HG03378 (cell line): ENCODE measurements at regions not wholly inside any gene's neighbourhood (a gene's known extent, or its start where the extent isn't known, plus 50 kb on each side); places are given as distances from the start of the nearest gene placed in this dataset.
A peak's percentile ranks its signal among the peaks of the same experiment; 100 is the strongest.
"Not testable (repeated sequence)": the region's sequence is repeated elsewhere in the genome, so short reads cannot be mapped to it uniquely, and the experiment has no call there.

Experiments
- ATAC-seq: cut with Tn5 transposase; IDR thresholded peaks from one replicate; pipeline ENCODE4 v1.9.1; 2021; ENCODE audit warnings: mild to moderate bottlenecking, moderate library complexity; ENCODE audit not compliant: unreplicated experiment

DNA sequence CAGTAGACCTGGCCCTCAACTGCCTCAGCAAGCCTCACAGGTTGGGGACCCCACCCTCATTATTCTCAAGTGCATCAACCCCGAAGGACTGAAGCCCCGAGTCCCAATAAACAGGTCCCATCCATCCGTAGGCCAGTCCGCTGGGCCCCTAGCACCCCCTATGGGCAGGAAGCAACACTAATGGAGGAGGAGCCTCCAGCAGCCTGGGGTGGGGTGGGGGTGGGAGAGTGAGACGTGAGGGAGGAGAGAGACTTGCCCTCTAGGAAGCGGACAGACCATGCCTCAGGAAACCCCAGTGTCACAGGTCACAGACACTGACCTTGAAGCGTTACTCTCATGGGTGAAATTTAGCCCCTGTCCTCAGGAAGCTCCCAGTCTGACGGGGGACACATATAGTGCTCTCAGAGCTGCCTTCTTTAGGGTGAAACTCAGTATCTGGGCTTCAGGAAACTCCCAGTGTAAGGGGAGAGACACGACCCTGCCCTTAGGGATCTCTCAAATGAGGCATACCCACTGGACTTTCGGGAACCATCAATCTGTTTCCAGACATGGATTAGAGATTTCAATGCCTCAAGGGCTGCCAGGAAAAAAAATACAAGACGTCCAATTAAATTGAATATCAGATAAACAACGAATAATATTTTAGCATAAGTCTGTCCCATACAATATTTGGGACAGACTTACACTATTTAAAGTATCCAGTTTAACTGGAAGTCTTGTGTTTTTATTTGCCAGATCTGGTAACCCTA is 125.8 kb downstream of the MRPL14 start:
- ATAC-seq = no peak

GRCh38 chr6:44000164-44000842 is 126.9 kb downstream of the MRPL14 start:
- peak; percentile 44 for ATAC-seq

DNA sequence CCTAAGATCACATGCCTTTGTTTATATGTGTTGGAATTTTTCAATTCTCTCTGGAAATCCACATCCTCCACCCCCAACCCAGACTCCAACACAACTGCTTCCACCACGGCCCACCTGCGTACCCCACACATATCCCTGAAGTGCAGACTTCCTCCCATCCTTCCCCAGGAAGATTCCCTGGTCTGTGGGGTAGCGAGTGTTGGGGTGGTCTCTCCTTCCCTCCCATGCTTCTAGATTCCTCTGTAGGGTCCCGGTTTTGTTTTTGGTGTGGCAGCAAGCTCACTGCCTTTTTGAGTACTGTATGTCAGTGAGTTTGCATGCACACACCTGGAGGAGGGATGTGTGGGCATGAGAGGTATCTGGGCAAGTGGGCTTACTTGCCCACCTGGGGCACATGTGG is 127.6 kb downstream of the MRPL14 start:
- no peak for ATAC-seq

- not testable (repeated sequence) for ATAC-seq
These were observed 128.5 kb downstream of the MRPL14 start for GRCh38 chr6:43998592-43999243.

DNA sequence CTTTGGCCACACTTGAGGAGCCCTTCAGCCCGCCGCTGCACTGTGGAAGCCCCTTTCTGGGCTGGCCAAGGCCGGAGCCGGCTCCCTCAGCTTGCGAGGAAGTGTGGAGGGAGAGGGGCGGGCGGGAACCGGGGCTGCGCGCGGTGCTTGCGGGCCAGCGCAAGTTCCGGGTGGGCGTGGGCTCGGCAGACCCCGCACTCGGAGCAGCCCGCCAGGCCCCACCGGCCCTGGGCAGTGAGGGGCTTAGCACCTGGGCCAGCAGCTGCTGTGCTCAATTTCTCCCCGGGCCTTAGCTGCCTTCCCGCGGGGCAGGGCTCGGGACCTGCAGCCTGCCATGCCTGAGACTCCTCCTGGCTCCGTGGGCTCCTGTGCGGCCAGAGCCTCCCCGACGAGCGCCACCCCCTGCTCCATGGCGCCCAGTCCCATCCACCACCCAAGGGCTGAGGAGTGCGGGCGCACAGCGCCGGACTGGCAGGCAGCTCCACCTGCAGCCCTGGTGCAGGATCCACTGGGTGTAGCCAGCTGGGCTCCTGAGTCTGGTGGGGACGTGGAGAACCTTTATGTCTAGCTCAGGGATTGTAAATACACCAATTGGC is 129.2 kb downstream of the MRPL14 start:
- ATAC-seq = not testable (repeated sequence)

GRCh38 chr6:43997345-43997677 is 129.9 kb downstream of the MRPL14 start:
- ATAC-seq = no peak

DNA sequence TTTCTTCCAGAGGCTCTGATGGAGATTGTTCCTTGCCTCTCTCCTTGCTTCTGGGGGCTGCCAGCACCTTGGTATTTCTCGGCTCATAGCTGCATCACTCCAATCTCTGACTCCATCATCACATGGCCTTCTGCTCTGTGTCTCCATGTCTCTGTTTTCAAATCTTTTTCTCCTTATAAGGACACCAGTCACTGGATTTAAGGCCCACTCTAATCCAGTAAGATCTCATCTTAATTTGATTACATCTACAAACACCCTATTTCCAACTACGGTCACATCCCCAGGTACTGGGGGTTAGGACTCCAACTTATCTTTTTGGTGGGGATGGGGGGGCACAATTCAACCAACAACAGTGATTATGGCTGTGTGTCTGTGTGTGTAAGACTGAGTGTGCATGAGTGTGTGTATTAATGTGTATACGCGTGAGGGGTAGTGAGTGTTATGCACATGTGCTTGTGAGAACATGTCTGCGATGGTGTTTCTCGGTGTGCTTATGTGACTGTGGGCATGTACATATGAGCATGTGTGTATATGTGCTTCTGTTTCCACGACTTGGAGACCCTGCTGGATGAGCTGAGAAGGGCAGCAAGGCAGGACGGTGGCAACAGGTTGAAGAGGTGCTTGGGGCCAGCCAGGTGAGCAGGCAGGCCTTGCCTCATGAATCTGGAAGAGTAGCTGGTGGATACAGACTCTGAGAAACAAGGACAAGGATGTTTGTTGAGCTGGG is 130.5 kb downstream of the MRPL14 start:
- ATAC-seq = no peak

- no peak for ATAC-seq
These were observed 132.1 kb downstream of the MRPL14 start for GRCh38 chr6:43995137-43995536.

- no peak for ATAC-seq
These were observed 133.2 kb downstream of the MRPL14 start for GRCh38 chr6:43993881-43994523.

GRCh38 chr6:43992783-43993644 is 134.2 kb downstream of the MRPL14 start:
- ATAC-seq = no peak

DNA sequence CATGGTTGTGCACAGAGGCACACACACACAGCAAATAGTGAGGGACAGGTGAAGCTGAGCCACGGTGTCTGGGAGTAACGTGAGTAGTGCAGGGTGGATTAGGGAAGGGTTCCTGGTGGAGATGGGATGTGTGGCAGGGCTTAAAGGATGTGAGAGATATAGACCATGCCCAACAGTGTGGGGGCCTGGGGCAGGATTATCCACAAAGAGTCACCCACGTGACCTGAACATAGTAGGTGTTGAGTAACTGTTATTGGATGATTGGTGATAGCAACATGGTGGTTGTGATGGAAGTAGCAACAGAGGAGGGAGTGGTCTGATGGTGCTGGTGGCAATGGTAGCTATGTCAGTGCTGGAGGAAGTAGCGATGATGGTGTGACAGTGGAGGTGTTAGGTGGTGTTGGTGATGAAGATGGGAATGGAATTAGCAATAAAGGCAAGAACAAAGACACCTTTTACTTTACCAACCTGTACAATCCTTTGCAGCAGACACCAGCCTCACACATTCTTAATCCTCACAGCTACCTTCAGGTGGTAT is 135.1 kb downstream of the MRPL14 start:
- no peak for ATAC-seq

DNA sequence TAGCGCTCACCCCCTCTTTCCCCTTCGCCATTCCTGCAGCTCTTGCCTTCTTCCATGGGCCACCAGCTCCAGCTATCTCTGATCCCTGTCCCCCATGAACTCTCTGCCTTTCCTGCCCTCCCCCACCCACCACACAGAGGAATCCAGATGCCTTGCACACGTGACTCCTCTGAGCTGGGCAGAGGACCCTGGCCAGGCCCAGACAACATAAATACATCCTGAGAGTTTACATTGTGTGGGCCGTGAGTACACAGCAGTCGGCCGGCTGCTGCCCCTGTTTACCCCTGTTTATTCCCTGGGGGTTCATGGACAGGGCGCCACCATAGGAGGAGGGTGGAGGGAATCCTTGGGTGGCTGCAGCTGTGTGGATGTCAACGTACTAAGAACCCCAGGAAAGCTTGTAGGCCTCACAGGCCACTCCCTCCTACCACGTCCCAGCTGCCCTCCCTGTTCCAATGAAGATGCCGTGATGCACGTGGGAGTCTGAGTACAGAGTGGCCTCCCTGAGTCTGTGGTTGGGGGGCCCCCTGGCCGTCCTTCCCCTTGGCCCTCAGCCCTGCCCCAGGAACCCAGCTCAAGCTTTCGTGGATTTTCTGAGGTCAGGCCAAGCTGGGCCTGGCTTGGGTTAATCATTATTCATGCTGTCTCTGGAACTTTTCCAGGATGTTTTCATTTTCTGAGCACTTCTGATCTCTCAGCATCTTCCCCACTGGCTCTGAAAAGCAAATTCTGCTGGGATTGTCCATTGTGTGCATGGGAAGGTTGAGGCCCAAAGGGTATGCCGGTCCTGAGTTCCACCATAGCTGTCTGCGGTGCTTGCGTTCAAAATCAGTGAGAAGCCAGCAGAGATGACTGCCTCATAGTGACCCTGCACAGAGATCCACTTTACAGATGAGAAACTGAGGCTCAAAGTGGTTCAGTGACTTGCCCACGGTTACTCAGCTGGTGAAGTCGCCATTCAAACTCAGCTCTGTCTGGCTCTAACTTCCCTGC is 136.3 kb downstream of the MRPL14 start:
- no peak for ATAC-seq

DNA sequence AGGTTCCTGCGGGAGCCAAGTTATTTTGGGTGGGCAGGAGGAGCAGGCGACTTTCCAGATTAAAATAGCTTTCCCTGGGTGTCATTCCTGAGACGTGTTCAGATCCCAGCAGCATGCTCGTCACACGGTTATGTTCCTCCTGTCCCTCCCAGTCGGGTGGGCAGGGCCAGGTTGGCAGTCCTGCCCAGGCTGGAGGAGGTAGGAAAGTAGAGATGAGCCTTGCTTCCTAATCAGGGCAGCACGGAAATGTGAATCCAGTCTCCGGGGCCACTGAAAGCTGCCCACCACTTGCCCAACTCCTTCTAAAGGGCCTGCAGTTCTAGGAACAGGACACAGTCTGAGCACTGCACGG is 137.0 kb downstream of the MRPL14 start:
- no peak for ATAC-seq

DNA sequence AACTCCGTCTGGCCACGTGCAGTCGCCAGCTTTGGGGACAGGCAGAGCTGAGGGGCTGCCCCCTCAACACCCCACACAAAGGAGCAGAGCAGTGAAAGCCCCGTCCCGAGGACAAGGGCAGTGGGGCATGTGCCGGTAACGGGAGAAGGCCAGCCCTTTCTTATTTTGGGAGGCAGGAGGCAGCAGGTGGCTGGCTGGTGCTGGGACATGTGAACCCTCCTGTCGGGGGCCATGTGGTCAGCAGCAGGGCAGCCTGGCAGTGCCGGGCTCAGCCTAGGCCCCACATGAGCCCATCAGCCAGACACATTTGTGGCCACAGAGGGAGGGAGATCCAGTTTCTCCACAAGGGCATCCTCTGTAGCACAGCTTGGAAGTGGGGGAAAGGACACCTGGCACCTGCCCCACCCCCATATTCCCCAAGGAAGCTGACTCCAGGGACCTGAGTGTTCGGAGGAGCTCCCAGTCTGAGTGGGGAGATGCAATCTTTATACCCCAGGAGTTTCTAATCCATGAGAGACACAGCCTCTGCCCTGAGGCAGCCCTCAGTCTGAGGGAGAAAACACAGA is 137.6 kb downstream of the MRPL14 start:
- ATAC-seq = no peak

- ATAC-seq = no peak
These were observed 138.5 kb downstream of the MRPL14 start for GRCh38 chr6:43988801-43989200.

GRCh38 chr6:43987838-43988439 is 139.3 kb downstream of the MRPL14 start:
- no peak for ATAC-seq

DNA sequence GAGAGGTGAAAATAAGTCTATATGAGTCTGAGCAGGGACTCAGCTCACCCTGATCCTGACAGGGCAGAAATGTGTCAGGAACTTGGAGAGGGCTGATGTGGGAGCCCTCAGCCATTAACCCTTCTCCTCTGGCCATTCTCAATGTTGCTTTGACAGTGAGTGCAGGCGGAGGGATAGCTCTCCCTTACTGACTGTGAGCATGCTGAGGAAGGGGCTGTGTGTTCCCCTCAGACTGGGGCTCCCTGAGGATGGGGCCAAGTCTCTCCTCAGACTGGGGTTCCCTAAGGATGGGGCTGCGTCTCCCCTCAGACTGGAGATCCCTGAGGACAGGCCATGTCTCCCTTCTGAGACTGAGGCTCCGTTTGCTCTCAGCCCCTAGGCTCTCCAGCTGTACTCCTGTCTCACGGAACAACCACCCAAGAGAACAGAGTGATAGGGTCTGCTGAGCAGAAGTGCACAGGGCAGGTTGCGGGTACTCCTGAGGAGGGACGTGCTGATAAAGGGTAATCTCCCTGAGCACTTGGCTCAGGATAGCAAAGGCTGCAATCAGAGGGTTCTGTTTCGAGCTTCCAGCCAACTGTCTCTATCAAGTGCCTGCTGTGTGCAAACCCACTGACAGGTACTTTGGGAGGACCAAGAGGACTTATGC is 141.0 kb downstream of the MRPL14 start:
- ATAC-seq = no peak
